Smooth muscle cell of the brain vasculature (primary cell): ENCODE measurements at regions not wholly inside any gene's neighbourhood (a gene's known extent, or its start where the extent isn't known, plus 50 kb on each side); places are given as distances from the start of the nearest gene placed in this dataset.
"Not testable (repeated sequence)": the region's sequence is repeated elsewhere in the genome, so short reads cannot be mapped to it uniquely, and the experiment has no call there.

Experiments
- DNase-seq: peaks from one replicate; pipeline ENCODE4 v3.0.0-alpha.2; 2012; ENCODE audit warnings: low read depth, low spot score

- DNase-seq: no peak
These were observed 201.9 kb upstream of the AGTR2 start for GRCh38 chrX:115968436-115969252.

- no peak for DNase-seq
These were observed 199.8 kb upstream of the AGTR2 start for GRCh38 chrX:115970718-115971117.

- DNase-seq: no peak
These were observed 197.8 kb upstream of the AGTR2 start for GRCh38 chrX:115972717-115973116.

GRCh38 chrX:115978068-115978467, 192.5 kb upstream of the AGTR2 start:
- no peak for DNase-seq

GRCh38 chrX:115983148-115983547, 187.4 kb upstream of the AGTR2 start:
- not testable (repeated sequence) for DNase-seq

- not testable (repeated sequence) for DNase-seq
These were observed 183.1 kb upstream of the AGTR2 start for GRCh38 chrX:115987464-115987863.

GRCh38 chrX:115988825-115989224, 181.7 kb upstream of the AGTR2 start:
- no peak for DNase-seq

- DNase-seq: no peak
These were observed 180.9 kb upstream of the AGTR2 start for GRCh38 chrX:115989686-115990085.

GRCh38 chrX:116009346-116009745, 161.2 kb upstream of the AGTR2 start:
- no peak for DNase-seq

GRCh38 chrX:116009861-116010710, 160.5 kb upstream of the AGTR2 start:
- no peak for DNase-seq

GRCh38 chrX:116010939-116011338, 159.6 kb upstream of the AGTR2 start:
- no peak for DNase-seq

- DNase-seq: no peak
These were observed 139.2 kb upstream of the AGTR2 start for GRCh38 chrX:116031331-116031730.
